A549 (cell line): ENCODE measurements at regions not wholly inside any gene's neighbourhood (a gene's known extent, or its start where the extent isn't known, plus 50 kb on each side); places are given as distances from the start of the nearest gene placed in this dataset.

Experiments used
- CBX2 ChIP-seq: fragments of 200-600 bp; sonication (generic); IDR thresholded peaks from 2 replicates; pipeline ENCODE4 v1.6.1; 2016; ENCODE audit warnings: low read depth, mild to moderate bottlenecking, borderline replicate concordance
- CTCF ChIP-seq: fragments of >200 bp; sonication (Bioruptor Twin); formaldehyde crosslinking; IDR thresholded peaks from 3 replicates; pipeline ENCODE4 v1.5.1; 2016
- HDAC2 ChIP-seq: fragments of 200-600 bp; sonication (generic); IDR thresholded peaks from 2 replicates; pipeline ENCODE4 v1.6.1; 2016
- MYC ChIP-seq: IDR thresholded peaks from 2 replicates; pipeline ENCODE4 v1.6.1; 2012; ENCODE audit warnings: mild to moderate bottlenecking, inconsistent platforms, low read length, improper control_type of control experiment, borderline replicate concordance
- RNF2 ChIP-seq: fragments of 200-600 bp; sonication (generic); IDR thresholded peaks from 2 replicates; pipeline ENCODE4 v1.6.1; 2016; ENCODE audit warnings: low read depth, mild to moderate bottlenecking, antibody characterized with exemption, moderate library complexity, borderline replicate concordance
- TF ChIP-seq, protein P1 (sequence below): fragments of 200-600 bp; sonication (generic); IDR thresholded peaks from 2 replicates; pipeline ENCODE4 v1.6.1; 2016; ENCODE audit warnings: antibody characterized with exemption, mild to moderate bottlenecking, moderate library complexity

- TF ChIP-seq, protein P1, sequence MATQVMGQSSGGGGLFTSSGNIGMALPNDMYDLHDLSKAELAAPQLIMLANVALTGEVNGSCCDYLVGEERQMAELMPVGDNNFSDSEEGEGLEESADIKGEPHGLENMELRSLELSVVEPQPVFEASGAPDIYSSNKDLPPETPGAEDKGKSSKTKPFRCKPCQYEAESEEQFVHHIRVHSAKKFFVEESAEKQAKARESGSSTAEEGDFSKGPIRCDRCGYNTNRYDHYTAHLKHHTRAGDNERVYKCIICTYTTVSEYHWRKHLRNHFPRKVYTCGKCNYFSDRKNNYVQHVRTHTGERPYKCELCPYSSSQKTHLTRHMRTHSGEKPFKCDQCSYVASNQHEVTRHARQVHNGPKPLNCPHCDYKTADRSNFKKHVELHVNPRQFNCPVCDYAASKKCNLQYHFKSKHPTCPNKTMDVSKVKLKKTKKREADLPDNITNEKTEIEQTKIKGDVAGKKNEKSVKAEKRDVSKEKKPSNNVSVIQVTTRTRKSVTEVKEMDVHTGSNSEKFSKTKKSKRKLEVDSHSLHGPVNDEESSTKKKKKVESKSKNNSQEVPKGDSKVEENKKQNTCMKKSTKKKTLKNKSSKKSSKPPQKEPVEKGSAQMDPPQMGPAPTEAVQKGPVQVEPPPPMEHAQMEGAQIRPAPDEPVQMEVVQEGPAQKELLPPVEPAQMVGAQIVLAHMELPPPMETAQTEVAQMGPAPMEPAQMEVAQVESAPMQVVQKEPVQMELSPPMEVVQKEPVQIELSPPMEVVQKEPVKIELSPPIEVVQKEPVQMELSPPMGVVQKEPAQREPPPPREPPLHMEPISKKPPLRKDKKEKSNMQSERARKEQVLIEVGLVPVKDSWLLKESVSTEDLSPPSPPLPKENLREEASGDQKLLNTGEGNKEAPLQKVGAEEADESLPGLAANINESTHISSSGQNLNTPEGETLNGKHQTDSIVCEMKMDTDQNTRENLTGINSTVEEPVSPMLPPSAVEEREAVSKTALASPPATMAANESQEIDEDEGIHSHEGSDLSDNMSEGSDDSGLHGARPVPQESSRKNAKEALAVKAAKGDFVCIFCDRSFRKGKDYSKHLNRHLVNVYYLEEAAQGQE = no peak
- TF ChIP-seq CTCF (no peak), RNF2 (no peak), CBX2 (no peak), HDAC2 (no peak), MYC (no peak)
Measured at GRCh38 chr1:81431624-81432000, 369.1 kb upstream of the ADGRL2 start.
